SKM-1 (cell line): ENCODE measurements at regions not wholly inside any gene's neighbourhood (a gene's known extent, or its start where the extent isn't known, plus 50 kb on each side); places are given as distances from the start of the nearest gene placed in this dataset.
"Not testable (repeated sequence)": the region's sequence is repeated elsewhere in the genome, so short reads cannot be mapped to it uniquely, and the experiment has no call there.

Source experiments
- DNase-seq: peaks from one replicate; lab custom pipeline; 2025; ENCODE audit not compliant: unreplicated experiment; lab: John Stamatoyannopoulos, UW

DNA sequence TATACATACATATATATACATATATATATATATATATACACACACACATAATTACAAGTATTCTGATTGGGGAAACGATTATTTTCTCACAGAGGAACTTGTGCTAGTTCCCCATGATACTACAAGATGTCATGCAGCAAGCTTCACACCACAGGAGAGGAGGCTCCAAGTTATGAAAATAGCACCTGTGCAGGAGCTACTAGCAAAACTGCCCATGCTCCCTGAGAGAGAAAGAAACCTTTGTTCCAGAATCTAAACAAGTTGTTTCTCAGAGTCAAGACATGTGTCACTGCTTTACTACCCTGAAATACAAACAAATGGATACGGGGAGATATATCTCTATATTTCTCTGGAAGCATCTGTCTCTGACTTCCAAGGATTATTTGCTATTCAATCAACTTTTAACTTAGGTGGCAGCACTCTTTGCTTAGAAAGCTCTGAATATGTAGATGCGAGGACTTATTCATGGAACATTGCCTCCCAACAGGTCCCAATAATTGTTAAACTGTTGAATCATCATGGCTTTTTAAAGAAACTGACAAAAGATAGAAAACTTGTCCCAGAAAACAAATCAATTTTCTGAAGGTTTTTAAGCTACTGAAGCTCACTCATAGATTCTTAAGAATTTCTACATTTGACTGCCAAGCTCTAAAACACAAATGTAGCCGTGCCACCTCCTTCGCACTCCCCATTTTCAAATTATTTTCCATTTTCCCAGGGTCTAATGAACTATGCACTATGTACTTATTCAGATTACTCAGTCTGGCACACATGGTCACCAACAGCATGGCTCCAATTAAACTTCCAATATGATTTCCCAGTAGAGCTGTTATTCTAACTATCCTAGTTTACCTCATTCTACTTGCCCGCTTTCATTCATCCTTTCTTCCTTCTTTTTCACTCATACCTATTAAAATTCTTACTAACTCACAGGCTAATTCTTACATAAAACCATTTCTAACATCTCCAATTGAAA is 929.1 kb downstream of the LTN1 start:
- DNase-seq = no peak

DNA sequence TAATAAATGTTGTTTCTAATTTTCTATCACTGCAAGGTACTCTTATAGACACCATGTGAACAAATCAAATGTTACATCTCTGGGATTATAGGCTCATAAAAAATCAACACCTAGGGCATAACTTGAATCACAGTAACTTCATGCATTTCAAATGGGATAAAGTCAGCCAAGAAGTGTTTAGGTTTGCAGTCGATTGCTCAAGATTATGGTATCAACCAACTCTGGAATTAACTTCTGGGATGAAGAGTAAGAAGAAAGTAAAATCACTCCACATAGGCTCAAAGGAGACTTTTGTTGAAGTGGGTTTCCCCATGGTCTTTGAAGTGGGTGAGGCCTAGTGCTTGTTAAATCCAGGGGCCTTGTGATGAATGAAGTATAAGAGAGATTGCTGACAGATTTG is 939.7 kb downstream of the LTN1 start:
- DNase-seq = not testable (repeated sequence)

DNA sequence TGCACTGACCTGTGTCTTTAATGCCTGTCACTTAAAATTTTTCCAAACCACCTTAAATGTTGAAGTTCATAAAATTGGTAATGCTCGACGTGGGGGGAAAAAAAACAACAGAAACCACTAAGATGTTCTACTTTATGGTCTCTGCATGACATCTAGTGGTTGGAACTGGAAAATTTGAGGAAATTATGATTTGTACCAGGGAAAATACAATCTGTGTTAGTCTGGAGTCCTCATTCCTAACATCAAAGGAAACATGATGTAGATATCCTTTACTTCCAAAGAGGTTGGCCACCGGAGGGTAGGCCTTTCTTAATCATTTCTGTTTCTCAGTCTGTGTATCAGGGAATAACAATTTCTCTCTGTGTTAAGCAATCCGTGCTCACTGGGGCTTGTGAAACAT is 941.0 kb downstream of the LTN1 start:
- DNase-seq = peak; percentile 9

DNA sequence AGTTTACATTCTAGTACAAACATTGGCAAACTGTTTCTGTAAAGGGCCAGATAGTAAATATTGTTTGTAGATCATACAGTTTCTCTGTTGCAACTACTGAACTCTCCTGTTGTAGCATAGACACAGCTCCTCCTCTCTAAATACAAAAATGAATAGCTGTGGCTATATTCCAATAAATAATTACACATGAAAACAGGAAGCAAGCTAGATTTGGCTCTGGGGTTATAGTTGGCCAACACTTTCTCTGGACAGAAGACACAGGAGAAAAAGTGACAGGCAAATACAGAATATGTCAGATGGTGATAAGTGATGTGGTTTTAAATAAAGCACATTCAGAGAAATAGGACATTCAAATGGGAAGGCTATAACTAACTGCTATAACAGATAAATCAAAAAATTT is 957.0 kb downstream of the LTN1 start:
- not testable (repeated sequence) for DNase-seq

DNA sequence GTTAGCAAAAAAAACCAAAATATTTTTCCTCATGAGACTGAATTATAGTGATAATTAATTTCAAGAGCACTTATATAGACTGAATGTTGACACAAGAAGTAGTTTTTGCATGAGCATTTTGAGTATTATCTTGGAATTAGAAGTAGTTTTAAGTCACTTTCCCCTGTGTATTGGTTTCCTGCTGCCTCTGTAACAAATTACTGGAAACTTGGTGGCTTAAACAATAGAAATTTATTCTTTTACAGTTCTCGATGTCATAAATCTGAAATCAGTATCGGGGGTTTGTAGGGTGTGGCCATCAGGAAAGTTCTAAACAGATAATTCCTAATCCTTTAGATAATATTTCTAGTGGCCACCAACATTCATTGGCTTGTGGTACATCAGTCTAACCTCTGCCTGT is 957.8 kb downstream of the LTN1 start:
- DNase-seq = not testable (repeated sequence)

DNA sequence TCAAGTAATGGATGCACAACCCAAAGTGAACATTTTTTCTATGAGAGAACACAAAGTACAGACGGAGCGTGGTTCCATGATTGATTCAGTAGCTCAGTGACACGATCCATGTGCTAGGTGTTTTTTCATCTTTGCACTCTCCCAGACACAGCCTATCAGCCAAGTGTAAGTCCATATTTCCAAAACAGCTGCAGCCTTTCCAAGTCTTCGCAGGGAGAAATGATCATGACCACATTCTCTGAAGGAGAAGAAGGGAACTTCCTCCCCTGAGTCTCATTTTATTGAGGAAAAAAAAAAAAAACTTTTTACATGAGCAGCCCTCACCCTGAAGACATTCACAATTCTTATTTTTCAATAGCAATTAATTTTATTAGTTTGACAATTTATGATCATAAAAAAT is 958.3 kb downstream of the LTN1 start:
- DNase-seq = not testable (repeated sequence)

DNA sequence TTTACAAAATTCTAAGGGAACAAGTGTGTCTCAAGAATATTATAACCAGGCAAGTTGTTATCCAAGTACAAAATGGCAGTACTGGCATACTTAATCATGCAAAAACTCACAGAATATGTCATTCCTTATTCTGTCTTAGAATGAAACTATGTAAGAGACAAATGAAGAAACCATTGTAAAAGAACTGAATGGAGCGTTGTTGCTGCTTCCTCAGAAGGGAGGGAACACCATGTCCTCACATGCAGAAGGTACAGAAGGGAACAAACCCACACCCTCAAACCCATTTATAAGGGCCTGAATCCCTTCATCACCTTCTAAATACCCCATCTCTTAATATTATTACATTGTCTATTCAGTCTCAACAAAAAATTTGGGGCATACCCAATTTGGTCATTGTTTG is 960.0 kb downstream of the LTN1 start:
- not testable (repeated sequence) for DNase-seq

DNA sequence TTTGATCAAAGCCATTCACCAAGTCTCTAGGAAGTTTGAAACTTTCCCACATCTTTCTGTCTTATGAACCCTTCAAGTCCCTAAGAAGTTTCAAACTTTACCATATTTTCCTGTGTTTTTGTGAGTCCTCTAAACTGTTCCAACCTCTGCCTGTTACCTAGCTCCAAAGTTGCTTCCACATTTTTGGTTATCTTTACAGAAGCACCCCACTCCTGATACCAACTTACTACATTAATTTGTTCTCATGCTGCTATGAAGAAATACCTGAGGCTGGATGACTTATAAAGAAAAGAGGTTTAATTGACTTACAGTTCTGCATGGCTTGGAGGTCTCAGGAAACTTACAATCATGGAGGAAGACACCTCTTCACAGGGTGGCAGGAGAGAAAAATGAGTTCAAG is 961.6 kb downstream of the LTN1 start:
- not testable (repeated sequence) for DNase-seq

DNA sequence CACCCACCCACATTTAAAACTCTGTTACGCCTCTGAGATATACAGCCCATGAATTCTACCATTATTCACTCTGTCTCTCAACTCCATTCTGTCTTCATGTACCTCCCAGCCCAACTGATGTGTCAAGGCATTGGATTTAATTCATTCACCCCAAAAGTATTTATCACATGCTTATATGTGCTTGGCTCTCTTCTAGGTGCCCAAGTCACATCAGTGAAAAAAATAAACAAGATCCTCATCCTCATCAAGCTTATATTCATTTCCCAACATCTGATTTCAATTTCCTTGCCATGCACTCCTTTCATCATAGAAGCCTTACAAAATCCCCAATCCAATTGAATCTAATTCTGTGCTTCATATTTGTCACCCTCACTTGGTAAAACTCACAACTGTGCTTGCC is 967.6 kb downstream of the LTN1 start:
- DNase-seq = no peak

DNA sequence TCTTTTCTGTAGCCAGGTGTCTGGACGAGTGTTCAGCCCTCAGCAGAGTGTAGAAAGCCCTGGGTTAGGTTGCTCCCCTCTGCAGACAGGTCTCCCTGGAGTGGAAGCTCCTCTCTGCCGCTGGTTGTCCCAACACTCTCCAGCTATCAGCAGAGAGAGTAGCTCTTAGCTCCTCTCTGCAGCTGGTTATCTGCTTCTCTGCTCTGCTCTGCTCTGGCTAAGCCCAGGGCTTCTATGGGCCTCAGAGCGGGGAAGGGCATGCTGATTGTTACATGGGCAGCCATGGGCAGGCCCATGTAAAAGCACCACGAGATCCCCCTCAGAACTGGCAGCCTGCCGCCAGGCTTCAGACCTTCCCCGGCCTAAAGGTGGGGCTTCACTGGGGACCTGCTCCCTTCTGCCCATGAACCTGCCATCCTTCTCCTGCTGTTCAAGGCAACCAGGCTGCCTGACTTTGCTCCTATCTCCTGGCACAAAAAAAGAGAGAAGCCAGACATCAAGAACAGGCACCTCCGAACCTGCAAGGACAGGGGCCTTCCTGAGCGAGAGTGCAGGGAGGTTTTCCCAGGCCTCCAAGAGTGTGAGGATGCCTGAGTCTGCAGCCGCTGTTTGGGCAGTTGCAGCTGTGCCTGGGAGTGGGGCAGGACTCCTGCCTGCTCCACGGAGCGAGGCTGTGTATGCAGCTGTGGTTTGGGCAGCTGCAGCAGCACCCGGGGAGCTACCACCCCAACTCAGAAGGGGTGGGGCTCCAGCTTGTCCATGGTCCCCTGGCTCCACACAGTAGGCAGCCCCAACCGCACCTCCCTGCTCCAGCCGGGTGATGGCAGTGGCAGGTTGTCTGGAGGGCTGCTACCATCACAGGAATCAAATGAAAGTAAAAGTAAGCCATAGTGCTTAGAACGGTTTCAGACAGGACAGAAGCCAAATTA is 973.7 kb downstream of the LTN1 start:
- no peak for DNase-seq

DNA sequence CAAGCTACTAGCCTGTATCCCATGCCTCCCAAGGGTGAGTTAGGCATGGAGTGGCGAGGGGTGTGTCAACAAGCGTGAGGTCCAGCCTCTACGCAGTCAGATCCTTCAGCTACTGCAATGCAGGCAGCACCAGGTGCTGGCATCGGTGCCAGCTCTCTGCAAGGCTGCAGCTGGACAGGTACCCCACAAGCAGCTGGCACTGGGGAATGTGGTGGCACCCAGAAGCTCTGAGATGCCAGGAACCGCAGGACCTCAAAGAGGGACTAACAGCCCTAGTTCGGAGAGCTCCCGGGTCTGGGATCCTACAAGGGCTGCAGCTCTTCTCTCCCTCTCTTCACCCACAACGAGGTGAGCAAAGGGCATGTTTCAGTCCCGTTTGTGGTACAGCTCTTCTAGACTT is 974.5 kb downstream of the LTN1 start:
- DNase-seq = no peak

DNA sequence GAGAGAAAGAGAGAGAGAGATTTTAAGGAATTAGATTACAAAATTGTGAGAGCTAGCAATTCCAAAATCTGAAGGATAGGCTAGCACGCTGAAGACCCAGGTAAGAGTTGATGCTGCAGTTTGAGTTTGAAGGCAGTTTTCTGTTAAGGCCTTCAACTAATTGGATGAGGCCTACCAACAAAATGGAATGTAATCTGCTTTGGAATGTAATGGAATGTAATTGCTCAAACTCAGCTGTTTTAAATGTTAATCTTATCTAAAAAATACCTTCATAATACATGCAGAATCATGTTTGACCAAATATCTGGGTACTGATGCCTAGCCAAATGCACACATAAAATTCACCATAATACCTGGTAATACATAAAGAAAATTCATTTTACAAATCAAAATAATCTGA is 976.1 kb downstream of the LTN1 start:
- DNase-seq = no peak

DNA sequence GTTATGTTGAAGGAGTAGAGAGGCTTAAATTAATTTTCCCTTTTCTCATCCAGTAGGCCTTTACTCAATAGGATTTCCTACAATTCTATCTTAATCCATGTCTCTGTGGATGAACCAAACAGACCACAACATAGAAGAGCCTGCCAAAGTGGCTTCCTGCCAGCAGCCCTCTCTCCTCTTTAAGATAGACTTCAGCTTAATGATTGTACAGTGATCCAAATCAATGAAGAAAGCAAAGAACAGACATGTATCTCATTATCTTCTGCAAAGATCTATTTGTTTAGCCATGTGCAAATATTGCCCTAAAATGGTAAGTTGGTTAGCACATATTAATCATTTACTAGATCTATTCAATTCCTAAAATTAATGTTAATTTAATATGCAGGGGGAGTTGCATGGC is 979.6 kb downstream of the LTN1 start:
- not testable (repeated sequence) for DNase-seq

DNA sequence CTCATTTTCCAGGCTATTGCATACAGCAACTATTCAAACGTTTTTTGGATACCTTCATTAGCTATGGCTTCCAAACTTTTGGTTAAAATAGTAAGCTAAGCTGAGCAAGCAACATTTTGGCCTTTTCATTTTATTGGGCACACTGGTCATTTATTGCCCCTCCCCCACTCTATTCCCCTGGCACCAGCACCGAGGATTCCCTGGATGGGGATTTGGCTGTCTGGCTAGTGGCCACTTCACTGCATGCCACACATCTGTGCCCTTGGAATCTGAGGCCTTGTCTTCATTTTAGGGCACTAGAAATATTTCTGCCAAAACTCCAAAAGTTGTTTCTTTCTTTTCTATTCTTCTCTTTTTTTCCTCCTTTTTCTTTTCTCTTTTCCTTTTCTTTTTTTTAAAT is 980.7 kb downstream of the LTN1 start:
- DNase-seq = not testable (repeated sequence)

DNA sequence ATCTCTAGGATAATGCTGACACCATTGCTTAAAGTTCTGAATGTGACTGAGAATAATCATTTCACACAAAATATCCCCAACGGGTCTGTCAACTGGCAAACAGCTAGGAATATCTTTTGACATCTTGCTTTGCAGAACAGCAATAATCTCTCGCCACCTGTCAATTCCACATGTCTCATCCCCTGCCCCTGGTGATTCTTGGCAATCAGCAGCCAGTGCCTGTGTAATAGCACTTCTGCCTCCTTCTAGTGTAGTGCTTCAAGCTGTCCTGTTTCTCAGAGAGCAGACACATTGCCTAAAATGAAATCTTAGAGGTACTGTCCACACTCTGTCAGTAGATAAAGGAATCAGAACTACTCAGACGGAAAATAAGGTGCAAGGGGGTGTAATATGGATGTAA is 984.4 kb downstream of the LTN1 start:
- not testable (repeated sequence) for DNase-seq

DNA sequence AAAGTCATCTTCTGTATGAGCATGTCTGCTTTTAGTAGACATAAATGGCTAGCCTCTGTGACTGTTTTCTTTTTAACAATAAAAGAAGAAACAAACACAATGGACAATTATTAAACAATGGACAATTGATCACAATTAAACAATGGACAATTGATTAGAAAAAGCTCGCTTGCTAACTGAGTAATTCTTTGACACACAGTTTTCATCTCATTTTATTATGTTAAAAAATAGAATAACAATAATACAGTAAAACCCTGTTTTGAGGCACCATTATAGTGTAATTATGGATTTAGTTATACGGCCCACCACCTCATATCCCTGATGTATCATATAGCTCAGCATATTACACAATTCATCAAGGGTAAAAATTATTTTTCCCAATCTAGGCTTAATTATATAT is 989.0 kb downstream of the LTN1 start:
- DNase-seq = not testable (repeated sequence)

DNA sequence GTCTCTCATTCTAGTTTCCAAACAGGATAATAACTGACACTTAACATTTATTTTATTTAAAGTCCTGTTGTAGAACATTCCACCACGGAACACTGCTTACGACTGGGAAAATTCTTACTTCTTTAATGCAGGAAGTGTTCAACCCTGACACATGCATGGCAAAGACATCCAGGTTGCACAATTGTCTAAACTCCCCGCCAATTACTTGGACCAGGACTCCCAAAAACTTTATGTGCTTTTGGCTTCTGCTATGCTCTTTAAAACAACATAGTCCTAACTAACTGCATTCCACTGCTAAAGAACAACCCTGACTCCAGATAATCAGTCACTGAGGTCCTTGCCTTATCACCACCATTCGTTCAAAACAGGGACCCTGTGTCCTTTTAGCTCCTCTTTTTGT is 995.8 kb downstream of the LTN1 start:
- DNase-seq = not testable (repeated sequence)

DNA sequence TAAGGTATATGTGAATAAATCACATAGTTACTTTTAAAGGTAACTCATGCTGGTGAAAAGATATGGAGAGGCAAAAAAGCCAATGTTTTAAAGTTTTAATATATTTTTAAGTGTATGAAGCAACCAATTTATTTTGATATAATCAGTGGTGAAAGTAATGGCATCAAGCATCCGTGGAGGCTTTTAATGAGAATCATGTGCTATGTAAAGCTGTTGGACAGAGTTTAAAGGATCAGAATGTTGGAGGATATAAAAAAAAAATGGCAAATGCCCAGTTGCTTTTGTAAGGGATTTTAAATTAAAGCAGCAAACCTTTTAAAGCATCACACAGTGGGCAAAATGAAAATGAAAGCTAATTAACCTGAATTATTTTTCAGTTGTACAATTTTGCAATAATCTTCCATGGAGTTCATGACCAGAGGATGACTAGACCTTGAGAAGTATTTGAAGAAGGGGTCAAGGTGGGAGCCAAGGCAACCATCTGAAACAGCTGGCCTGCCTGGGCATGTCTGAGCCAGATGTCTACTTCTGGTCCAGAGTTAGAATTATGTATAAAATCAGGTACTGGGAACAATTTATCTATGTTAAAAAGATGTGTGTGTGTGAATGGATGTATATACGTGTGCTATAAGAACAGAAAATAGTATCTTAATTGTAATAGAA is 1007.9 kb downstream of the LTN1 start:
- DNase-seq = not testable (repeated sequence)

DNA sequence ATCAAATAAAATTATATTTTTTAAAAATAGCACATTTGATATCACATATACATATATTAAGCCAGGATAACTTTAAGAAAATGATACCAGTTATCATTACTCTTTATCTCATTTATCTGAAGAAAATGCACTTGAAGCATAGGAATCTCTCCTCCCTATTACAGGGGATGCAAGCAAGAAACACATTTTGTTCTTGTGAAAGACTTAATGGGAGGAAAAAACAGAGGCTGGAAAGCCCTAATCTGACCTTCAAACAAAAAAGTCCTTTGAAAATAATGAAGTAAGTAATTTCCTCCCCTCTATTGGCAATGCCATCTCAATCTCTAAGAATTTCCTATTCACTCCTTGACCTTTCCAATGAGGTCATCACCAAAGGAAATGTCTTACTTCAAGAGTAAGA is 1012.6 kb upstream of the ADAMTS5 start:
- not testable (repeated sequence) for DNase-seq

DNA sequence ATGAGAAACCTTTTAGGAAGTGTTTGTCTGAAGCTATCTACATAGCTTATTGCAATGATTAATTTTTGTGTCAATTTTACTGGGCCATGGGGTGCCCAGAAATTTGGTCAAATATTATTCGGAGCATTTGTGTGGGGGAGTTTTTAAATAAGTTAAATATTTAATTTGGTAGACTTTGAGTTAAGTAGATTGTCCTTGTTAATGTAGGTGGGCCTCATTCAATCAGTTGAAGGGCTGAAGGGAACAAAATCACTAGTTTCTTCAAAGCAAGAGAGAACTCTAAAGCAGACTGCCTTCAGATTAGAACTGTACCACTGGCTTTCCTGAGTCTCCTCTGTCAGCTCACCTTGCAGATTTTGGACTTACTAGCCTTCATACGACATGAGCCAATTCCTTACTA is 1008.6 kb upstream of the ADAMTS5 start:
- no peak for DNase-seq

DNA sequence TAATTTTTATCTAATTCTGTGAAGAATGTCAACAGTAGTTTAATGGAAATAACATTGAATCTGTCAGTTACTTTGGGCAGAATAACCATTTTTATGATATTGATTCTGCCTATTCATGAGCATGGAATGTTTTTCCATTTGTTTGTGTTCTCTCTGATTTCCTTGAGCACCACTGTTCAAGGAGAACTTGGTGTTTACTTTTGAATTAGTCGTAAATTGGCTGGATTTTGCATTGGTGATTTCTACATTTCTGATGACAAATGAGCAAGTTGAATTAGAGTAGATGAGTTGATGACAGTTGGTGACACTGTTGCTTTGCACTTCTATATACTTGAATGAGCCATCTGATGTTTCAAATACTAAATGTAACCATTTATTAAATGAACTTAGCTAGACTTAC is 1007.3 kb upstream of the ADAMTS5 start:
- DNase-seq = not testable (repeated sequence)
